ENCODE measurements at regions not wholly inside any gene's neighbourhood (a gene's known extent, or its start where the extent isn't known, plus 50 kb on each side); places are given as distances from the start of the nearest gene placed in this dataset.
"Not testable (repeated sequence)": the region's sequence is repeated elsewhere in the genome, so short reads cannot be mapped to it uniquely, and the experiment has no call there.

DNA sequence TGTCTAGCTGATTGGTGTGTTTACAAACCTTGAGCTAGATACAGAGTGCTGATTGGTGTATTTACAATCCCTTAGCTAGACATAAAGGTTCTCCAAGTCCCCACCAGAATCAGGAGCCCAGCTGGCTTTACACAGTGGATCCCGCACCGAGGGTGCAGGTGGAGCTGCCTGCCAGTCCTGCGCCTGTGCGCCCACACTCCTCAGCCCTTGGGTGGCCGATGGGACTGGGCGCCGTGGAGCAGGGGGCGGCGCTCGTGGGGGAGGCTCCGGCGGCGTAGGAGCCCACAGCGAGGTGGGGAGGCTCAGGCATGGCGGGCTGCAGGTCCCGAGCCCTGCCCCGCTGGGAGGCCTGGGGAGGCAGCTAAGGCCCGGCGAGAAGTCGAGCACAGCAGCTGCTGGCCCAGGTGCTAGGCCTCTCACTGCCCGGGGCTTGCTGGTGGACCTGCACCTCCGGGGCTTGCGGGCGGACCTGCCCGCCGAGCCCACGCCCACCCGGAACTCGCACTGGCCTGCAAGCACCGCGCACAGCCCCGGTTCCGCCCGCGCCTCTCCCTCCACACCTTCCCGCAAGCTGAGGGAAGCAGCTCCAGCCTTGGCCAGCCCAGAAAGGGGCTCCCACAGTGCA is 51.0 kb upstream of the CDYL start:
- DNase-seq (ENCODE audit: low read depth, low spot score) = not testable (repeated sequence)

DNA sequence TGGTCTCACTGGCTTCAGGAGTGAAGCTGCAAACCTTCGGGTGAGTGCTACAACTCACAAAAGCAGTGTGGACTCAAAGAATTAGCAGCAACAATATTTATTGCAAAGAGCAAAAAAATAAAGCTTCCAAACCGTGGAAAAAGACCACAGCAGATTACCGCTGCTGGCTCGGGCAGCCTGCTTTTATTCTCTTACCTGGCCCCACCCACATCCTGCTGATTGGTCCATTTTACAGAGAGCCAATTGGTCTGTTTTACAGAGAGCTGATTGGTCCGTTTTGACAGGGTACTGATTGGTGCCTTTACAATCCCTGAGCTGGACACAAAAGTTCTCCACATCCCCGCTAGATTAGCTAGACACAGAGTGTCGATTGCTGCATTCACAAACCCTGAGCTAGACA is 51.5 kb upstream of the CDYL start:
- not testable (repeated sequence) for DNase-seq (ENCODE audit: low read depth, low spot score)

DNA sequence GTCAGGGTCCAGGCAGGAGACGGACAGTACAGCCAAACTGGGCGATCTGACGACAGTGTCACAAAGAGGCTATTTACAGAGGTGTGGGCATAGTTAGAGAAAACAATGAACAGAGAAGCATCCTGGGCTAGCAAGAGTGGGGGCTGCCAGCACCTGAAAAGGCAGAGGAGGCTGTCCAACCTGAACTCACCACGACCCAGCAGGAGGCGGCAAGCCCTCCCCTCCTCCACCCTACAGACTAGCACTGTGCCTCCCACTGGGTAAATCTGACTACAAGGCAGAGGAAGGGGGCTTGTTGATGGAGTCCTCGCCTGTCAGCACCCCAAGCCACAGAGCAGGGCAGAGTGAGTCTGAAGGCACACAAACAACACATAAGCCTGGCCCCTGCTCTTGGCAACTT is 52.8 kb upstream of the CDYL start:
- DNase-seq (ENCODE audit: low read depth, low spot score) = no peak

DNA sequence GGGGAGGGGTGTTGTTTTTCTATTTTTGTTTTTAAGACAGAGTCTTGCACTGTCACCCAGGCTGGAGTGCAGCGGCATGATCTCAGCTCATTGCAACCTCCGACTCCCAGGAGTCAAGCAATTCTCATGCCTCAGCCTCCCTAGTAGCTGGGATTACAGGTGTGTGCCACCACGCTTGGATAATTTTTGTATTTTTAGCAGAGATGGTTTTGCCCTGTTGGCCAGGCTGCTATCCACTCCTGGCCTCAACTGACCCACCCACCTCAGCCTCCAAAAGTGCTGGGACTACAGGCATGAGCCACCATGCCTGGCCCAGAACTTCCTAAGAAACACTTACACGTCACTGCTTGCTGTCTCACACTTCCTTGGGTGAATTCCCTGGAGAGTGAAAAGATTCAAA is 54.8 kb upstream of the CDYL start:
- not testable (repeated sequence) for DNase-seq (ENCODE audit: low read depth, low spot score)

- DNase-seq (ENCODE audit: low read depth, low spot score) = no peak
These were observed 56.7 kb upstream of the CDYL start for GRCh38 chr6:4719491-4719890.

GRCh38 chr6:4717856-4718255 is 58.3 kb upstream of the CDYL start:
- DNase-seq (ENCODE audit: low read depth, low spot score) = no peak

DNA sequence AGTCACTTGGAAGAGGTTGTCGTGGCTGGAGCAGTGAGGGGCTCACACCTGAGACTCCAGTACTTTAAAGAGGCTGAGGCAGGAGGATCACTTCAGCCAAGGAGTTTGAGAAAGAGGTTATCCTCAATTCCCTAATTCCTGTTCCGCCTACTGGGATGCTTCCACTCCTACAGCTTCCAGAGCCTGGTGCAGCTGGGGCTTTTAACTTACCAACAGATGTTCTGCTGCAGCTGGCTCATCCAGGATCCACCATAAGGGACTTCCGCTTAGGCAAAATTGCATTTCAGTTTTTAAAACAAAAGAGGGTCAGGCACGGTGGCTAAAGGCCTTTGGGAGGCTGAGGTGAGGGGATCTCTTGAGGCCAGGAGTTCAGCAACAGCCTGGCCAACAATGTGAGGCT is 59.1 kb upstream of the CDYL start:
- DNase-seq (ENCODE audit: low read depth, low spot score) = no peak

GRCh38 chr6:4714961-4715501 is 61.2 kb upstream of the CDYL start:
- DNase-seq (ENCODE audit: low read depth, low spot score) = no peak

- DNase-seq (ENCODE audit: low read depth, low spot score) = no peak
These were observed 63.9 kb upstream of the CDYL start for GRCh38 chr6:4712291-4712690.

GRCh38 chr6:4707011-4707410 is 69.2 kb upstream of the CDYL start:
- DNase-seq (ENCODE audit: low read depth, low spot score) = no peak

DNA sequence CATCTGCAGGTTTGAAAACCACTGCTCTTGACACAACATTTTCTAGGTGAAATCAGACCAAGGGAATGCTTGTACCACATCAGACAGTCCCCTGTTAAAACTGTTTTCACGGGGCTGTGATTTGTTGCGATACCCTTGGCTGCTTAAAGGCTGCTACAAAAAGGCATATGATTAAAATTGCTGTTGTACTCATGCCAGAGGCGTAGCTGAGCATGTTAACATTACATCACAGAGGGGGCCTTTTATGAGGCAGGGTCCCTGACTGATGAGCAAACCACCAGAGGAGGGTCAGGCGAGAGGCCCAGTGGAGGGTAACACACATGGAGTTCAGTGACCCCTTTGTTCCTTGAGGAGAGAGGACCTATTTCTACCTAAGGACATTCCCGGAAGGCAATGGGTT is 70.4 kb upstream of the CDYL start:
- DNase-seq (ENCODE audit: low read depth, low spot score) = no peak

- DNase-seq (ENCODE audit: low read depth, low spot score) = no peak
These were observed 72.8 kb upstream of the CDYL start for GRCh38 chr6:4703382-4703781.

DNA sequence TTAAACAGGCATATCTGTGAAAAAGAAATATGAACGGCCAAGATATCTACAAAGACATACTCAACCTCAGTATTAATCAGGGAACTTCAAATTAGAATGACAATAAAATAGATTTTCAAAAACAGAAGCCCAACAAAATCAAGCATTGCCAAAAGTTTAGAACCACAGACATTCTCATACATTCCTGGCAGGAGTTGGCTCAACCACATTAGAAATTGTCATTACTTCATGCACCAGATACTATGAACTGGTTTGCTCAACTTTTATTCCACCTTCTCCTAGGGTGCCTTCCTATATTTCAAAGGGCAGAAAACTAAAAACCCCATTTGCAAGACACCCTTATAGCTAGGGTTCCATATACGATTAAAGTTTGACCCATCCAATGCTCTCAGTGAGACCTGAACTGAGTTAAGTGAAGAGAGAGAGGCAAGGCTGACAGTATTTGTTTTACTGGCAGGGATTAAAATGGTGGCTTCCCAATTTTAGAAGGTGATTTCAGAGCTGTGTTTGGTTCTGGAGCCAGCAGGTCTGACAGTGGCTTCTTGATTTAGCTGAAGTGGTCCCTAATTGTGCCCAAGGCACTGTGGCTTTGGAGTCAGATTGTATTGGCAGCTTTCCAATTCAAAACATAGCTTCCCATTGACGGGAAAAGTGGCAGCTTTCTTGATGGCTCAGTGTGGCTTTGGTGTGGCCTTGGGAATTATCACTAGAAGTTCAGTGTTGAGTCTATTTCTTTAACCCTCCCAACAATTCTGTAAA is 77.1 kb upstream of the CDYL start:
- DNase-seq (ENCODE audit: low read depth, low spot score) = no peak

DNA sequence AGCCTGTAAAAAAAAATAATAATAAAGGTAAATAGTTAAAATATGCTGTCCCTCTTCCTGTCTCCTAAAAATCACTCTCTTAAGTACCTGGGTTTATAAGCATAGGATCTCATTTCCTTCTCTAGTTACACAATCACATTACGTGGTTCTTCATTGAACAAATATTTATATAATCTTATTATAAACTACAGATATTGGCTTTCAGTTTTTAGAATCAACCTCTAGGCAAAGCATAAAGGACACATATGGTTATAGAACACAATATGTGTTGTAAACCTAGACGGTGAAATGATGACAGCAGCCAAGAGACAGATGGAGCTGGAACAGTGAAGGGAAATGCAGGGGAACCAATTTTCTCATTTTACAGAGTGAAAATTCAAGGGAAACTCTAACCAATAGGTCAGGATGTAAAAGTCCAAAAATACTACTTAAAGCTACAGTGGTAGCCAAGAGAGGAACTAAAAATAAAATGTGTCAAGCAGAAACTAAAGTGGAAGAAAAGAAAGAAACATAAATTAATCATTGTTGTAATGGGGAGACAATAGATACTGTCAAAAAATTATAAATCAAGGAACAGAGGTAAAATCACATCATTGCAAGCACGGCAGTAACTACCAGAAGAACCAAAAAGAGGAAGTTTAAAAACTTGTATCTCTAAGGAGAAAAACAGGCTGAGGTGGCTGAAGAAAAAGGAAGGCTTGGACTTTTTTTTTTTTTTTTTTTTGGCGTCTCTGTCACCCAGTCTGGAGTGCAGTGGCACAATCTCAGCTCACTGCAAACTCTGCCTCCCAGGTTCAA is 82.8 kb upstream of the CDYL start:
- DNase-seq (ENCODE audit: low read depth, low spot score) = no peak

DNA sequence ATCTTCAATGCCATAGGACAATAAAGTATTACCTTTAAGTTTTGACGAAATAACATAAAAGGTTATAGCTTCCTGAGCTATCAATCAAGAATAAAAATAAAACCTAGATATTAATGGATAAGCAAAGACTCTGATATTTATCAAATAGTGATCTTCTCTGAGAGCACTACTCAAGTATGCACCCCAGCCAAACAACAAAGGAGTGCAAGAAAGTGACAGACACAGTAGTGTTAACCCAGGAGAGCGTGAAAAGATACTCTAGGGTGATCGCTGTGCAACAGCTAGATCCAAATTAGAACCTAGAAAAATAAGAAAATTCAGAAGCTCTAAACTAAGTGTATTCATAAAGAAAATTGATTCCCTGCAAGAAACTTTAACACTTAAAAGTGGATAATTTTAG is 83.5 kb upstream of the CDYL start:
- DNase-seq (ENCODE audit: low read depth, low spot score) = no peak

DNA sequence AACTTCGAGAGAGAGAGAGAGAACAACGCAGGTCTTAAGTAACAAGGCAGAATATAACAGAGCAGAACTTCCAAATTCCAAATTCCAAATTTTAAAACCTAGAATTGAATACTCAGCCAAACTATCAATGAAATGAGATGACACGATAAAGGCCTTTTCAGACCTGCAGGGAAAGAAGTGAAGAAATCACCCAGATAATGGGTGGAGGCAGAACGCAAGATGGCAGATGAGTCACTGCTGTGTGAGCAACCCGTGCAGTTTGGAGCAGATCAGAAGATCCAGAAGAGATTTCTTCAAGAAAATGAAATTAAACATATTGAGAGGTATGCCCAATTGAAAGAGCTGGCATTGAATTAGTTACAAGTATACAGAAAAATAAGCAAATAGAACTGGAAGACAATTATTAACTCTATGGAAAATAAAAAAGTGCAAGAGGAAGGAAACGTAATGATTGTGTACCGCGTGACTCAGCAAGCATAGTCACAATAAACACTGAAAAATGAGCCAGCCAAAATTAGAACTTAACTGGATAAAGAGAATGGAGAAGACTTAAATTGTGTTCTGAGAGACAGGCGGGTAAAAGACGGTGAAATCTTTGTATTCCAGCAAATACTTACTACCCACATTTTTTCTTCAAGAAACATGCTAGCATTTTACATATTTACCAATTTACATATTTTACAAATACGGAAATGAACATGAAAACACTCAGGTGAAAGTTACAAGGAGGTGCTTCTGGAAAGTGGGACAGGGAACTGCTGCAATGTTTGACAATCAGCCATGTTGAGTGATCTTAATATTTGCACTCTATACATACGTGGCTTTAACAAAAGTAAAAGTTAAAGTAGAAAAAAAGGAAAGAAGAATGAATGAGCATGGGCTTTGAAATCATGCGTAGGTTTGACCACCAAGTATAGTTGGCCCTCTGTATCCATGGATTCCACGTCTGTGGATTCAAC is 87.9 kb upstream of the CDYL start:
- DNase-seq (ENCODE audit: low read depth, low spot score) = peak; percentile 18

GRCh38 chr6:4687656-4687988 is 88.6 kb upstream of the CDYL start:
- no peak for DNase-seq (ENCODE audit: low read depth, low spot score)

DNA sequence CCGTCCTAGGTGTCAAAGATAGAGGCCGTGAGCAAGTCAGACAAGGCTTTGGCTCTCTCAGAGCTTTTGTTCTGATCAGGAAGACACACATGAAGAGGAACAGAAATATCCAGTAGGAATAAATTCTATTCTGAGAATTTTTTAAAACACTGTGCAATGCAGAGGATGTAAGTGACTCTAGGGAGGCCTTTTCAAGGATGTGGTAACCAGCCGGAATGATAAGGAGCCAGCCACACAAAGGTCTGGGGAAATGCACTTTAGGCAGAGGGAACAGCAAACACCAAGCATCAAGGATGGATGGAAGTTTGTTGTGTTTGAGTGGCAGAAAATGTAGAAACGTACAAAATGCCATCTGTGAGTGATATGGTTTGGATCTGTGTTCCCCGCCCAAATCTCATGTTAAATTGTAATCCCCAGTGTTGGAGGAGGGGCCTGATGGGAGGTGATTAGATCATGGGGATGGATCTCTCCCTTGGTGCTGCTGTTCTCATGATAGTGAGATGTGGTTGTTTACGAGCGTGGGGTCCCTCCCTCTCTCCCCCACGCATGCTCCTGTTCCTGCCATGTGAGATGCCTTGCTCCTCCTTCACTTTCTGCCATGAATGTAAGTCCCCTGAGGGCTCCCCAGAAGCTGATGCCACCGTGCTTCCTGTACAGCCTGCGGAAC is 93.6 kb upstream of the CDYL start:
- DNase-seq (ENCODE audit: low read depth, low spot score) = no peak

GRCh38 chr6:4678506-4679300 is 97.5 kb upstream of the CDYL start:
- DNase-seq (ENCODE audit: low read depth, low spot score) = no peak

GRCh38 chr6:4677751-4678065 is 98.5 kb upstream of the CDYL start:
- DNase-seq (ENCODE audit: low read depth, low spot score) = no peak

Measured in smooth muscle cell of the brain vasculature (primary cell).